Iris pigment epithelial cell (primary cell): ENCODE measurements at regions not wholly inside any gene's neighbourhood (a gene's known extent, or its start where the extent isn't known, plus 50 kb on each side); places are given as distances from the start of the nearest gene placed in this dataset.

ENCODE experiments used
- DNase-seq: peaks from one replicate; pipeline ENCODE4 v3.0.0-alpha.2; 2011; ENCODE audit warnings: low read depth

GRCh38 chr9:79780559-79780958 is 208.8 kb downstream of the TLE4 start:
- DNase-seq, result no peak

GRCh38 chr9:79779901-79780300 is 208.1 kb downstream of the TLE4 start:
- DNase-seq, result no peak

- no peak for DNase-seq
These were observed 206.8 kb downstream of the TLE4 start for GRCh38 chr9:79778581-79778980.

- peak; percentile 66 for DNase-seq
These were observed 204.8 kb downstream of the TLE4 start for GRCh38 chr9:79776581-79776980.
